SK-N-SH (cell line): ENCODE measurements at regions not wholly inside any gene's neighbourhood (a gene's known extent, or its start where the extent isn't known, plus 50 kb on each side); places are given as distances from the start of the nearest gene placed in this dataset.
A peak's percentile ranks its signal among the peaks of the same experiment; 100 is the strongest.

Source experiments
- CTCF ChIA-PET: fragments of 300-600, 350-600 bp; formaldehyde crosslinking; extraction: SDS; loops from one replicate; lab custom pipeline; 2021; lab: Yijun Ruan, JAX
- POLR2A ChIA-PET: fragments of 350-600 bp; sonication (Branson Sonifier 250); formaldehyde crosslinking; extraction: SDS; loops from one replicate; lab custom pipeline; 2020; ENCODE audit warnings: antibody characterized with exemption, inconsistent platforms; lab: Yijun Ruan, JAX
- DNase-seq: peaks from one replicate; pipeline ENCODE4 v3.0.0; 2012
- H2AFZ ChIP-seq: fragments of 200-600 bp; sonication (generic); 2 replicates; pipeline ENCODE4 v1.8.1; 2016; ENCODE audit warnings: antibody characterized with exemption, mild to moderate bottlenecking, low read depth
- H3F3A ChIP-seq: fragments of 200-600 bp; sonication (generic); replicated peaks from 2 replicates; pipeline ENCODE3; 2016; ENCODE audit warnings: antibody characterized with exemption, mild to moderate bottlenecking; ENCODE audit not compliant: insufficient read depth
- H3K27ac ChIP-seq, 2 experiments: fragments of 200-500 bp in 1 of 2; fragments of 200-600 bp in 1 of 2; sonication (Bioruptor generic) in 1 of 2; sonication (generic), shearing (Covaris generic) in 1 of 2; 2 replicates each; pipeline versions ENCODE4 v1.5.1 to v1.6.1; 2014 to 2016; ENCODE audit warnings: low read depth in 2 of 2, inconsistent platforms in 1 of 2, low read length in 1 of 2, mild to moderate bottlenecking in 1 of 2, mixed read lengths in 1 of 2
- H3K27me3 ChIP-seq: fragments of 200-600 bp; sonication (generic), shearing (Covaris generic); 2 replicates; pipeline ENCODE4 v1.6.1; 2016; ENCODE audit warnings: mixed run types; ENCODE audit not compliant: insufficient read depth
- H3K36me3 ChIP-seq, 2 experiments: fragments of 200-500 bp in 1 of 2; fragments of 200-600 bp in 1 of 2; sonication (Bioruptor generic) in 1 of 2; sonication (generic) in 1 of 2; replicated peaks in 1 of 2; 2 replicates each; pipeline versions ENCODE3 to v1.5.1; 2014 to 2016; ENCODE audit warnings: low read length in 1 of 2, mild to moderate bottlenecking in 1 of 2; ENCODE audit not compliant: insufficient read depth in 2 of 2, control insufficient read depth in 1 of 2
- H3K4me1 ChIP-seq, 2 experiments: fragments of 200-500 bp in 1 of 2; fragments of 200-600 bp in 1 of 2; sonication (Bioruptor generic) in 1 of 2; sonication (generic), shearing (Covaris generic) in 1 of 2; 2 replicates each; pipeline versions ENCODE4 v1.5.1 to v1.6.1; 2014 to 2016; ENCODE audit warnings: low read depth in 1 of 2, low read length in 1 of 2, mixed run types in 1 of 2; ENCODE audit not compliant: insufficient read depth in 2 of 2, control insufficient read depth in 1 of 2
- H3K4me2 ChIP-seq: fragments of 200-600 bp; sonication (generic), shearing (Covaris generic); 2 replicates; pipeline ENCODE4 v1.6.1; 2017; ENCODE audit warnings: mixed run types
- H3K4me3 ChIP-seq, 2 experiments: fragments of 200-500 bp in 1 of 2; fragments of 200-600 bp in 1 of 2; sonication (Bioruptor generic) in 1 of 2; sonication (generic), shearing (Covaris generic) in 1 of 2; 2 replicates each; pipeline versions ENCODE4 v1.5.1 to v1.8.1; 2014 to 2016; ENCODE audit warnings: low read depth in 2 of 2, inconsistent platforms in 1 of 2, low read length in 1 of 2, mild to moderate bottlenecking in 1 of 2, mixed read lengths in 1 of 2, moderate library complexity in 1 of 2
- H3K79me2 ChIP-seq: fragments of 200-600 bp; sonication (generic); 2 replicates; pipeline ENCODE4 v1.8.1; 2017; ENCODE audit warnings: mild to moderate bottlenecking; ENCODE audit not compliant: insufficient read depth
- H3K9ac ChIP-seq: fragments of 200-600 bp; sonication (generic); 2 replicates; pipeline ENCODE4 v1.6.1; 2017; ENCODE audit warnings: mixed run types
- H3K9me2 ChIP-seq: fragments of 200-600 bp; sonication (generic); 2 replicates; pipeline ENCODE4 v1.6.1; 2017; ENCODE audit warnings: mixed run types
- H3K9me3 ChIP-seq: fragments of 200-600 bp; sonication (generic); 2 replicates; pipeline ENCODE4 v1.6.1; 2017; ENCODE audit warnings: mixed run types, mild to moderate bottlenecking, moderate library complexity
- H4K20me1 ChIP-seq: fragments of 200-600 bp; sonication (generic); 2 replicates; pipeline ENCODE4 v1.6.1; 2017; ENCODE audit warnings: mild to moderate bottlenecking, mixed run types; ENCODE audit not compliant: insufficient read depth
- CTCF ChIP-seq: fragments of 200-600 bp; sonication (generic); IDR thresholded peaks from 2 replicates; pipeline ENCODE4 v1.6.1; 2017; ENCODE audit warnings: antibody characterized with exemption, mild to moderate bottlenecking, moderate library complexity
- ELF1 ChIP-seq: IDR thresholded peaks from 2 replicates; pipeline ENCODE4 v1.4.0; 2012
- EZH2phosphoT487 ChIP-seq: fragments of 200-600 bp; sonication (generic); IDR thresholded peaks from 2 replicates; pipeline ENCODE4 v1.6.1; 2017; ENCODE audit warnings: low read depth, mixed run types, mild to moderate bottlenecking, antibody characterized with exemption, moderate library complexity, borderline replicate concordance
- FOSL2 ChIP-seq: IDR thresholded peaks from 2 replicates; pipeline ENCODE4 v1.4.0; 2012; ENCODE audit warnings: low read depth, mild to moderate bottlenecking, moderate library complexity, borderline replicate concordance
- FOXM1 ChIP-seq: IDR thresholded peaks from 2 replicates; pipeline ENCODE4 v1.4.0; 2012; ENCODE audit warnings: low read depth, mild to moderate bottlenecking
- GABPA ChIP-seq: IDR thresholded peaks from 2 replicates; pipeline ENCODE4 v1.4.0; 2012; ENCODE audit warnings: low read depth, mild to moderate bottlenecking
- GATA2 ChIP-seq: sonication (generic); formaldehyde crosslinking; IDR thresholded peaks from 2 replicates; pipeline ENCODE4 v1.5.0; 2020; ENCODE audit warnings: mild to moderate bottlenecking, missing genetic modification reagents
- IRF3 ChIP-seq: fragments of 150-350 bp; IDR thresholded peaks from 2 replicates; pipeline ENCODE4 v1.6.1; 2016; ENCODE audit warnings: mild to moderate bottlenecking, low read depth, low read length
- MEF2A ChIP-seq: IDR thresholded peaks from 2 replicates; pipeline ENCODE4 v1.4.0; 2012; ENCODE audit warnings: low read depth, borderline replicate concordance
- MXI1 ChIP-seq: IDR thresholded peaks from 2 replicates; pipeline ENCODE4 v1.6.1; 2012; ENCODE audit warnings: mild to moderate bottlenecking, low read depth, low read length, improper control_type of control experiment
- NRF1 ChIP-seq: IDR thresholded peaks from 2 replicates; pipeline ENCODE4 v1.6.1; 2012; ENCODE audit warnings: low read depth, mild to moderate bottlenecking, low read length
- POLR2AphosphoS5 ChIP-seq: IDR thresholded peaks from 2 replicates; pipeline ENCODE4 v1.6.1; 2012; ENCODE audit warnings: low read depth, low read length
- RAD21 ChIP-seq: IDR thresholded peaks from 2 replicates; pipeline ENCODE4 v1.6.1; 2012; ENCODE audit warnings: mild to moderate bottlenecking, low read length
- REST ChIP-seq: IDR thresholded peaks from 2 replicates; pipeline ENCODE4 v1.6.1; 2012; ENCODE audit warnings: mild to moderate bottlenecking, low read depth, low read length, moderate library complexity
- SIN3A ChIP-seq: IDR thresholded peaks from 2 replicates; pipeline ENCODE4 v1.6.1; 2012; ENCODE audit warnings: low read depth, mild to moderate bottlenecking, low read length, moderate library complexity, borderline replicate concordance
- SMC3 ChIP-seq: IDR thresholded peaks from 2 replicates; pipeline ENCODE4 v1.6.1; 2012; ENCODE audit warnings: low read depth, low read length, improper control_type of control experiment
- TCF12 ChIP-seq: IDR thresholded peaks from 2 replicates; pipeline ENCODE4 v1.4.0; 2012
- TEAD4 ChIP-seq: IDR thresholded peaks from 2 replicates; pipeline ENCODE4 v1.4.0; 2012; ENCODE audit warnings: mild to moderate bottlenecking, borderline replicate concordance; ENCODE audit not compliant: insufficient read depth
- YY1 ChIP-seq: IDR thresholded peaks from 2 replicates; pipeline ENCODE4 v1.4.0; 2012; ENCODE audit warnings: low read depth, mild to moderate bottlenecking
- WGBS: methylation state at CpG from one replicate; pipeline ENCODE4 v1.1.6; 2017; ENCODE audit warnings: low lambda C conversion rate; 5-methylcytosine and 5-hydroxymethylcytosine counted together

DNA sequence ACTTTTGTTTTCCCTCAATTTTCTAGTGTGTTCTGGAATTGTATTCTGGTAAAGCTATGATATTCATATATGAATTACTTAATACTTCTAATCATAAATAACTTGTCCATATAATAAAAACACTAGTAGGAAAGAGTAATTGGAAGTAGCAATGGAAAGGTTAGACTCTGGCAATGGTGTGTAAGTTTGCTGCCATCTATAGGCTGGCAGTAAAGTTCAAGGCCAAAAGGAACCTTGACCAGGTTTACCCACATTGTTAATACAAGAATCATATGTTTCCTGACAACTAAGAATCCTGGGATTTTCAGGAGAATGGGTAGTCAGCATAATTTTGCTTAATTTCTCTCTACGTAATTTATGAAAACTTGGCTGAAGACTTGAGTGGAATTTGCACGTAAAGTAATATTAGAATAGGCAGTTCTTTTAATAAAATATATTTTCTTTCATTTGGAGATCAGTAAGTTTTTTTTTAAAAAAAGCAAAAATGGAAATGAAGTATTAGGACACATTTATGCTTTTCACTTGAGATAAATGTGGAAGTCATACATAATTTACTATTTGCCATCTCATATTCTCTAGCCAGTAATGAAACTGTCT is 926.7 kb downstream of the GALC start:
- H4K20me1 ChIP-seq, result no peaks in the 10 kb centered on the region
- no peaks in the 10 kb centered on the region for H3K9me3 ChIP-seq
- no peaks in the 10 kb centered on the region for H3K4me1 ChIP-seq
- no peaks in the 10 kb centered on the region for H3F3A ChIP-seq
- no peak overlapping the region for H3K9ac ChIP-seq
- H3K27me3 ChIP-seq, result no peaks in the 10 kb centered on the region
- H3K9me2 ChIP-seq, result no peaks in the 10 kb centered on the region
- H2AFZ ChIP-seq, result no peak overlapping the region
- H3K27ac ChIP-seq, result no peak overlapping the region
- POLR2A ChIA-PET, result no interaction called here
- H3K4me2 ChIP-seq, result no peak overlapping the region
- H3K4me3 ChIP-seq, result no peak overlapping the region
- no peak for DNase-seq
- WGBS, result 16% methylated on average over 2 of the region's 2 CpGs
- CTCF ChIA-PET, result interaction anchor here (1.0 to 1.5 kb wide), 2 partner anchors 16 to 18 kb away, joined by 3 to 5 read pairs; no protein-coding TSS in a partner anchor
- H3K79me2 ChIP-seq, result no peaks in the 10 kb centered on the region
- H3K36me3 ChIP-seq, result no peaks in the 10 kb centered on the region
- peak; percentile 46 for TF ChIP-seq CTCF
- TF ChIP-seq SMC3, result no peak
- peak; percentile 27 for TF ChIP-seq RAD21
- TF ChIP-seq ELF1, result no peak
- TF ChIP-seq MXI1, result no peak

DNA sequence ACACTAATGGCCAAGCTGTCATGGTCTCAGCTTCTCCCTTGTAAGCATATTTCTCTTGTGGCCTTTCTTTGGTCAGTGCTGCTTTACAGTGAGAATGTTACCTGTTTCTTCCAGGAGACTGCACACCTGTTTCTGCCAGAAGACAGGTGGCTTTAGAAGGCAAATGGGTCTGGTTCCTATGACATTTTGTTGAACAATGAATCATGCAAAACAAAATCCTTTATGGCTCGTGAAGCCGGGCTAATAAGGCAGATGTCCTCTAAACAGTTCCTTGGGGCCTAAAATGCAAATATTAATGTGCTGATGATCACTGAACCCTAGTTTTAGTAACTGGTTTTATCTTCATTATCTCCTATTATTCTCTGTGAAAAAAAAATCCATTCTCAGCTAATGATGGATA is 927.6 kb downstream of the GALC start:
- Histone ChIP-seq H3K79me2 (no peaks in the 10 kb centered on the region), H3K9me2 (no peaks in the 10 kb centered on the region), H3K4me3 (no peak overlapping the region), H3K36me3 (no peaks in the 10 kb centered on the region), H4K20me1 (no peaks in the 10 kb centered on the region), H3K9me3 (no peaks in the 10 kb centered on the region), H3K4me1 (no peaks in the 10 kb centered on the region), H3K27me3 (no peaks in the 10 kb centered on the region), H3K4me2 (no peak overlapping the region), H3K27ac (no peak overlapping the region), H3F3A (no peaks in the 10 kb centered on the region), H3K9ac (no peak overlapping the region), H2AFZ (no peak overlapping the region)
- WGBS, result 6% methylated on average over 2 of the region's 2 CpGs
- ChIA-PET CTCF (interaction anchor here (1.0 to 1.5 kb wide), 2 partner anchors 15 to 17 kb away, joined by 3 to 5 read pairs; no protein-coding TSS in a partner anchor), POLR2A (no interaction called here)
- TF ChIP-seq REST, result no peak
- TF ChIP-seq TEAD4, result no peak
- TF ChIP-seq CTCF, result no peak
- no peak for TF ChIP-seq MEF2A
- TF ChIP-seq IRF3, result no peak
- TF ChIP-seq NRF1, result no peak
- no peak for TF ChIP-seq ELF1
- no peak for TF ChIP-seq GATA2
- no peak for TF ChIP-seq FOXM1
- TF ChIP-seq SMC3, result no peak
- TF ChIP-seq EZH2phosphoT487, result no peak
- no peak for TF ChIP-seq TCF12
- TF ChIP-seq SIN3A, result no peak
- no peak for TF ChIP-seq GABPA
- TF ChIP-seq YY1, result no peak
- no peak for TF ChIP-seq POLR2AphosphoS5
- no peak for TF ChIP-seq FOSL2
- no peak for DNase-seq
